T-cell (primary cell): ENCODE measurements at regions not wholly inside any gene's neighbourhood (a gene's known extent, or its start where the extent isn't known, plus 50 kb on each side); places are given as distances from the start of the nearest gene placed in this dataset.
"Not testable (repeated sequence)": the region's sequence is repeated elsewhere in the genome, so short reads cannot be mapped to it uniquely, and the experiment has no call there.

ENCODE experiments used
- ATAC-seq, 4 experiments: fragments of 200-7000 bp in 3 of 4; fragments of 150-1000 bp in 1 of 4; cut with Tn5 transposase; replicated peaks in 1 of 4; 1 replicate in 3 of 4; 2 replicates in 1 of 4; pipeline ENCODE4 v1.10.0; 2021; ENCODE audit warnings: moderate library complexity in 3 of 4, mild to moderate bottlenecking in 2 of 4, moderate number of reproducible peaks in 1 of 4
- CTCF ChIA-PET, 2 donors: fragments of 300-600 bp; sonication (Branson Sonifier 250); formaldehyde crosslinking; loops; one replicate each; lab custom pipeline; 2022; ENCODE audit warnings: antibody characterized with exemption in 2 of 2; lab: Charles Lee
- POLR2A ChIA-PET, 2 donors: fragments of 300-600 bp; sonication (Branson Sonifier 250); formaldehyde crosslinking; loops; one replicate each; lab custom pipeline; 2022; ENCODE audit warnings: antibody characterized with exemption in 2 of 2; lab: Charles Lee
- DNase-seq, 35 experiments: peaks; one replicate each; pipeline versions ENCODE4 v3.0.0 to v3.0.0-alpha.2; 2013 to 2023
- H3K27ac ChIP-seq: one replicate; pipeline ENCODE4 v1.5.1; 2013; ENCODE audit warnings: low read length
- H3K27me3 ChIP-seq, 2 experiments: replicated peaks in 1 of 2; 1 replicate in 1 of 2; 2 replicates in 1 of 2; pipeline versions ENCODE4 v1.6.1 to v1.7.0; 2013; ENCODE audit warnings: low read length in 1 of 2, mixed read lengths in 1 of 2; ENCODE audit not compliant: control insufficient read depth in 2 of 2, insufficient read depth in 2 of 2; ENCODE audit errors: extremely low read depth in 1 of 2
- H3K36me3 ChIP-seq, 2 donors: 1 replicate in 1 of 2; 2 replicates in 1 of 2; pipeline versions ENCODE4 v1.6.1 to v1.7.0; 2013; ENCODE audit warnings: low read length in 1 of 2; ENCODE audit not compliant: control insufficient read depth in 2 of 2, insufficient read depth in 1 of 2; ENCODE audit errors: extremely low read depth in 1 of 2
- H3K4me1 ChIP-seq, 2 experiments: 1 replicate in 1 of 2; 2 replicates in 1 of 2; pipeline versions ENCODE4 v1.6.1 to v1.7.0; 2013; ENCODE audit warnings: low read length in 2 of 2, mixed read lengths in 1 of 2; ENCODE audit not compliant: insufficient read depth in 2 of 2, control insufficient read depth in 1 of 2; ENCODE audit errors: extremely low read depth in 1 of 2
- H3K4me3 ChIP-seq, 2 donors: 1 replicate in 1 of 2; 2 replicates in 1 of 2; pipeline versions ENCODE4 v1.5.1 to v1.7.0; 2013; ENCODE audit warnings: mild to moderate bottlenecking in 2 of 2, low read length in 1 of 2, moderate library complexity in 1 of 2; ENCODE audit not compliant: control insufficient read depth in 1 of 2; ENCODE audit errors: extremely low read depth in 1 of 2
- H3K9me3 ChIP-seq: 2 replicates; pipeline ENCODE4 v1.7.0; 2013
- H3K27ac Mint-ChIP-seq, 2 donors: one replicate each; pipeline ENCODE4 v1.8.0; 2020 to 2021; ENCODE audit warnings: mild to moderate bottlenecking in 2 of 2, mixed read lengths in 2 of 2
- H3K27me3 Mint-ChIP-seq, 2 donors: one replicate each; pipeline ENCODE4 v1.8.0; 2021 to 2022; ENCODE audit warnings: mixed read lengths in 2 of 2
- H3K36me3 Mint-ChIP-seq: one replicate; pipeline ENCODE4 v1.8.0; 2021; ENCODE audit warnings: mixed read lengths
- H3K4me1 Mint-ChIP-seq, 3 donors: one replicate each; pipeline ENCODE4 v1.8.0; 2020 to 2022; ENCODE audit warnings: mixed read lengths in 3 of 3, mild to moderate bottlenecking in 1 of 3
- H3K4me3 Mint-ChIP-seq, 3 donors: one replicate each; pipeline ENCODE4 v1.8.0; 2020 to 2022; ENCODE audit warnings: mild to moderate bottlenecking in 3 of 3, mixed read lengths in 3 of 3, moderate library complexity in 3 of 3
- H3K9me3 Mint-ChIP-seq, 3 donors: one replicate each; pipeline ENCODE4 v1.8.0; 2020 to 2022; ENCODE audit warnings: mixed read lengths in 3 of 3
- WGBS: methylation state at CpG from one replicate; pipeline ENCODE4 v1.1.5; 2013; ENCODE audit warnings: missing lambda C conversion rate; ENCODE audit not compliant: insufficient coverage; 5-methylcytosine and 5-hydroxymethylcytosine counted together

DNA sequence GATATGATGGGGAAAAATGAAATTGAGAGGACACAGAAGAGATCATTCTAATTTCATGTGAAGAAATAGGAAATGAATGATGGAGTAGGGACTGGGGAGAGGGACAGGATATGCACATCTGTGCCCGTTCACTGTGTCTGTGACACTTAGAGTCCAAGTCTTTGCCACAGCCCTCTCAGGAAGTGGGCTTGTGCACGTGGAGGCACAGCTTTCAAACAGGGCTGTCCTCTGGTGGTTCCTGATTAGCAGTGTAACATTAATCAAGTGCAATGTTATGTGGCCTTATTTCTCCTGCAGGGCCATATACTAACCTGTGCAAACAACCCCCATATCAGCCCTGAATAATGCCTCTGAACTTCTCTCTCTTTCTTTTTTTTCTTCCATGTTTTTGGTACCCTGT is 312.2 kb upstream of the FAM98A start:
- no peaks in the 10 kb centered on the region for H3K36me3 Mint-ChIP-seq
- no peaks in the 10 kb centered on the region for H3K9me3 ChIP-seq
- H3K4me3 ChIP-seq: no peak overlapping the region
- DNase-seq (no peak), ATAC-seq (no peak)
- ChIA-PET POLR2A (no interaction called here), CTCF (no interaction called here)
- peaks cover 4 to 27% (median 17%) of the 10 kb centered on the region in 3 donors for H3K9me3 Mint-ChIP-seq
- no peaks in the 10 kb centered on the region for H3K36me3 ChIP-seq
- no peak overlapping the region for H3K27ac ChIP-seq
- H3K27me3 ChIP-seq: no peaks in the 10 kb centered on the region
- H3K4me3 Mint-ChIP-seq: no peak overlapping the region
- 0% methylated on average over 1 of the region's 2 CpGs for WGBS
- no peaks in the 10 kb centered on the region for H3K4me1 ChIP-seq
- H3K4me1 Mint-ChIP-seq: no peaks in the 10 kb centered on the region
- H3K27ac Mint-ChIP-seq: no peak overlapping the region
- no peaks in the 10 kb centered on the region for H3K27me3 Mint-ChIP-seq

DNA sequence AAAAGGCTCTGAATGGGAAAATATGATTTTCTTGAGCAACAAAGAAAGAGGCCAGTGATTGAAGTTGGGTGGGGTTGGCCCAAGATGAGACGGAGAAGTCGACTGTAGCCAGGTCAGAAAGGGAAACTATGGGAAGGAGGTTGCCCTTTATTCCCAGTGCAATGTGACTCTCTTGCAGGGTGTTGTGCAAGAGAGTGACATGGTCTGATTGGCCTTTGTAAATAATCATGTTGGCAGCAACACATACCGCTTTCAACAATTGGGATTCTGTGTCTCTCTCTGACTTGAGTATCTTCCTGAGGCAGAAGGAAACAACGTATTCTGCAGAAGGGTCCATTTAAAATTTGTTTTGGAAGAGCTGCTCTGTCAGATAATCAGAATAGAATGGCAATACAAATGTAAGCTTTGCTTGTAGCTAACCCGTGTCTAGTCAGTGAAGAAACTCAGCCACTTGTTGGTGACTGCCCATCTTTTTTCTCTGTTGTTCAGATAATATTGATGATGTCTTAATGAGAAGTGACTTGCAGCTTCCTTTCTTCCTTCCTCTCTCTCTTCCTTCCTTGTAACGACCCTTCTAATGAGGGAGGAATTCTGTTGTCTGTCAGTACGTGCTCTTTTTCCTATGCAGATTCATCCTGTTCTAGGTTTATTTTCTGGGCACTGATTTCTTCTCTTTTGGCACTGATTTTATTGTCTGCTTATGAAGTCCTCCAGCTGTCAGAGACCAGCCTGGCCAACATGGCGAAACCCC is 311.0 kb upstream of the FAM98A start:
- Histone ChIP-seq H3K4me1 (no peaks in the 10 kb centered on the region), H3K27me3 (no peaks in the 10 kb centered on the region), H3K27ac (no peak overlapping the region), H3K4me3 (no peak overlapping the region), H3K9me3 (no peaks in the 10 kb centered on the region), H3K36me3 (no peaks in the 10 kb centered on the region)
- no peak overlapping the region for H3K27ac Mint-ChIP-seq
- no peak for ATAC-seq
- peaks cover 4 to 18% (median 15%) of the 10 kb centered on the region in 3 donors for H3K9me3 Mint-ChIP-seq
- H3K36me3 Mint-ChIP-seq: no peaks in the 10 kb centered on the region
- WGBS: 84% methylated on average over 5 of the region's 8 CpGs
- H3K4me1 Mint-ChIP-seq: no peaks in the 10 kb centered on the region
- ChIA-PET POLR2A (no interaction called here), CTCF (interaction anchor here in 1 of 2 donors (0.7 kb wide), 1 partner anchor 21 kb away, joined by 4 read pairs; no protein-coding TSS in a partner anchor)
- DNase-seq: no peak
- no peaks in the 10 kb centered on the region for H3K27me3 Mint-ChIP-seq
- no peak overlapping the region for H3K4me3 Mint-ChIP-seq

DNA sequence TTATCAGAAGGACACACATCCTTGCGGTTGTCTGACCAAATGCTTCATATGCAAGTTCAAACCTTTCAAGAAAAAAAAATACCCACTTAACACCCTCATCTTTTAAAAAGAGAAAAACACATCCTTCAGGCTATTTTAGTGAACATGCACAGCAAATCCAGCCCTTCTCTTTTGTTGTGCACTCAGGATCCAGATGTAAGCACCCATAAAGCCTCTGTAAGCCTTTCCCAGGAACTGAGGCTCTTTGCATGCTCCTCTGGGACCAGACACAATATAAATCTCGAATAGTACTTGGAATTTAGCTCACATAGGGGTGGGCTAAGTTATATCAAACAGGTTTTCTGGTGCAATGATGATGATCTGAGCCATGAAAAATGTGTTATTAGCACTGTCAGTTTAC is 308.8 kb upstream of the FAM98A start:
- POLR2A ChIA-PET: no interaction called here
- Histone ChIP-seq H3K4me3 (no peak overlapping the region), H3K36me3 (no peaks in the 10 kb centered on the region), H3K9me3 (no peaks in the 10 kb centered on the region), H3K27ac (no peak overlapping the region), H3K27me3 (no peaks in the 10 kb centered on the region), H3K4me1 (no peaks in the 10 kb centered on the region)
- 100% methylated on average over 1 of the region's 2 CpGs for WGBS
- Mint-ChIP-seq H3K4me3 (no peak overlapping the region), H3K4me1 (no peaks in the 10 kb centered on the region), H3K9me3 (peaks cover 2 to 12% (median 5%) of the 10 kb centered on the region in 3 donors), H3K27ac (no peak overlapping the region), H3K36me3 (no peaks in the 10 kb centered on the region), H3K27me3 (no peaks in the 10 kb centered on the region)
- CTCF ChIA-PET: no interaction called here
- DNase-seq (no peak), ATAC-seq (no peak)

DNA sequence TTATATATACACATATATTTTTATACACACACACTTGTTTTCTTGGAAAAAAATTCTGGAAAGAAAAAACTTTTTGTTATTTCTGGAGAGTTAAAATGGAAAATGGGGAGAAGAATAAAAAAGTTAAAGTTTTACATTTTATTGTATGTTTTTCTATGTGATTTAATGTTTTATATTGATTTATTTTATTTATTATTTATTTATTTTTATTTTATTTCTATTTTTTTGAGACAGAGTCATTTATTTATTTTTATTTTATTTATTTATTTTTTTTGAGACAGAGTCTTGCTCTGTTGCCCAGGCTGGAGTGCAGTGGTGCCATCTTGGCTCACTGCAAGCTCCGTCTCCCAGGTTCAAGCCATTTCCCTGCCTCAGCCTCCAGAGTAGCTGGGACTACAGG is 307.0 kb upstream of the FAM98A start:
- H3K27me3 Mint-ChIP-seq, CTCF ChIA-PET, H3K27me3 ChIP-seq, H3K27ac ChIP-seq, H3K4me1 Mint-ChIP-seq, DNase-seq, ATAC-seq, H3K36me3 Mint-ChIP-seq, H3K4me1 ChIP-seq, H3K4me3 Mint-ChIP-seq, H3K9me3 ChIP-seq, H3K27ac Mint-ChIP-seq, H3K4me3 ChIP-seq, POLR2A ChIA-PET, H3K36me3 ChIP-seq: not testable (repeated sequence)
- peaks cover 0 to 15% (median 6%) of the 10 kb centered on the region in 3 donors for H3K9me3 Mint-ChIP-seq
- no CpG with 5 or more reads among the region's 1 CpG for WGBS

DNA sequence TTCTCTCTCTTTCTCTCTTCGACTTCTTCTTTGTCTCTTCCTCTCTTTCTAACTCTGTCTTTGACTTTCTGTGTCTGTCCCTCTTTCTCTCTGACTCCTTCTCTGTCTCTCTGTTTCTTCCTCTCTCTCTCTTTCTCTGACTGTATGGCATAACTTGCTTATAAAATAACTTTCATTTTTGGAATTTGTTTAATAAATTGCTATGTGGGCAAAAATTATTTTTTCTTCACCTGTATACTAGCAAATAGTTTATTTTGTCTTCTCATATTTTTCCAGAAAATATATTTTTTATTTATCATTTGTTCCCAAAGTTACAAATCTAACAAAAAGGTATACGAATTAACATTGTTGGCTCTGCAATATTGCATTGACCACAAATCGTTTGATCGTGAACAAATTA is 305.7 kb upstream of the FAM98A start:
- ChIA-PET POLR2A (no interaction called here), CTCF (no interaction called here)
- no peak overlapping the region for H3K27ac Mint-ChIP-seq
- no peaks in the 10 kb centered on the region for H3K36me3 Mint-ChIP-seq
- H3K9me3 Mint-ChIP-seq: peaks cover 0 to 15% (median 6%) of the 10 kb centered on the region in 3 donors
- H3K4me1 ChIP-seq: no peaks in the 10 kb centered on the region
- H3K4me3 ChIP-seq: no peak overlapping the region
- no peaks in the 10 kb centered on the region for H3K9me3 ChIP-seq
- H3K36me3 ChIP-seq: no peaks in the 10 kb centered on the region
- no peaks in the 10 kb centered on the region for H3K27me3 ChIP-seq
- no peak for ATAC-seq
- no peaks in the 10 kb centered on the region for H3K27me3 Mint-ChIP-seq
- H3K27ac ChIP-seq: no peak overlapping the region
- no peak for DNase-seq
- H3K4me3 Mint-ChIP-seq: no peak overlapping the region
- WGBS: 40% methylated on average over 1 of the region's 4 CpGs
- H3K4me1 Mint-ChIP-seq: no peaks in the 10 kb centered on the region

DNA sequence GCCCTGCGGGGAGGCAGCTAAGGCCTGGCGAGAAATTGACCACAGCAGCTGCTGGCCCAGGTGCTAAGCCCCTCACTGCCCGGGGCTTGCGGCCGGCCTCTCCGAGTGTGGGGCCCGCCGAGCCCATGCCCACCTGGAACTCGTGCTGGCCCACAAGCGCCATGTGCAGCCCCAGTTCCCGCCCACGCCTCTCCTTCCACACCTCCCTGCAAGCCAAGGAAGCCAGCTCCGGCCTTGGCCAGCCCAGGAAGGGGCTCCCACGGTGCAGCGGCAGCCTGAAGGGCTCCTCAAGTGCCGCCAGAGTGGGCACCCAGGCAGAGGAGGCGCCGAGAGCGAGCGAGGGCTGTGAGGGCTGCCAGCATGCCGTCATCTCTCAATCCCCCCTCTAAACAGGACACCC is 304.6 kb upstream of the FAM98A start:
- WGBS: 89% methylated on average over 14 of the region's 21 CpGs
- DNase-seq: no peak
- Histone ChIP-seq H3K4me1 (no peaks in the 10 kb centered on the region), H3K4me3 (no peak overlapping the region), H3K27me3 (no peaks in the 10 kb centered on the region), H3K9me3 (no peaks in the 10 kb centered on the region), H3K36me3 (no peaks in the 10 kb centered on the region), H3K27ac (no peak overlapping the region)
- CTCF ChIA-PET: no interaction called here
- no peaks in the 10 kb centered on the region for H3K36me3 Mint-ChIP-seq
- no peak overlapping the region for H3K4me3 Mint-ChIP-seq
- no peak overlapping the region for H3K27ac Mint-ChIP-seq
- no peak for ATAC-seq
- peaks cover 0 to 11% (median 6%) of the 10 kb centered on the region in 3 donors for H3K9me3 Mint-ChIP-seq
- H3K4me1 Mint-ChIP-seq: no peaks in the 10 kb centered on the region
- POLR2A ChIA-PET: no interaction called here
- H3K27me3 Mint-ChIP-seq: no peaks in the 10 kb centered on the region
